ENCODE measurements at regions not wholly inside any gene's neighbourhood (a gene's known extent, or its start where the extent isn't known, plus 50 kb on each side); places are given as distances from the start of the nearest gene placed in this dataset.

GRCh38 chr21:32138658-32139057, 140.2 kb downstream of the MIS18A start:
- H3F3A ChIP-seq (ENCODE audit: insufficient read depth, low read length): peaks cover 14% of the 10 kb centered on the region
- no peaks in the 10 kb centered on the region for H4K20me1 ChIP-seq (ENCODE audit: insufficient read depth, low read length)
- no peak for DNase-seq
- H2AFZ ChIP-seq (ENCODE audit: low read length): no peak overlapping the region
- TF ChIP-seq EZH2phosphoT487 (IDR thresholded peaks at IDR 0.05; ENCODE audit: low read length) (no peak), EZH2 (optimal IDR thresholded peaks at IDR 0.05; ENCODE audit: low read depth, low read length) (no peak)
- TF ChIP-seq, protein P1, sequence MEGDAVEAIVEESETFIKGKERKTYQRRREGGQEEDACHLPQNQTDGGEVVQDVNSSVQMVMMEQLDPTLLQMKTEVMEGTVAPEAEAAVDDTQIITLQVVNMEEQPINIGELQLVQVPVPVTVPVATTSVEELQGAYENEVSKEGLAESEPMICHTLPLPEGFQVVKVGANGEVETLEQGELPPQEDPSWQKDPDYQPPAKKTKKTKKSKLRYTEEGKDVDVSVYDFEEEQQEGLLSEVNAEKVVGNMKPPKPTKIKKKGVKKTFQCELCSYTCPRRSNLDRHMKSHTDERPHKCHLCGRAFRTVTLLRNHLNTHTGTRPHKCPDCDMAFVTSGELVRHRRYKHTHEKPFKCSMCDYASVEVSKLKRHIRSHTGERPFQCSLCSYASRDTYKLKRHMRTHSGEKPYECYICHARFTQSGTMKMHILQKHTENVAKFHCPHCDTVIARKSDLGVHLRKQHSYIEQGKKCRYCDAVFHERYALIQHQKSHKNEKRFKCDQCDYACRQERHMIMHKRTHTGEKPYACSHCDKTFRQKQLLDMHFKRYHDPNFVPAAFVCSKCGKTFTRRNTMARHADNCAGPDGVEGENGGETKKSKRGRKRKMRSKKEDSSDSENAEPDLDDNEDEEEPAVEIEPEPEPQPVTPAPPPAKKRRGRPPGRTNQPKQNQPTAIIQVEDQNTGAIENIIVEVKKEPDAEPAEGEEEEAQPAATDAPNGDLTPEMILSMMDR (IDR thresholded peaks at IDR 0.05; ENCODE audit: low read length): no peak
- H3K27ac ChIP-seq (ENCODE audit: low read length): no peak overlapping the region
- peaks cover 33% of the 10 kb centered on the region for H3K27me3 ChIP-seq (replicated peaks; ENCODE audit: insufficient read depth, low read length)
- H3K4me2 ChIP-seq (ENCODE audit: low read depth, low read length): no peak overlapping the region
- H3K4me3 ChIP-seq (ENCODE audit: low read length): no peak overlapping the region
- H3K4me1 ChIP-seq (ENCODE audit: low read length): peaks cover 27% of the 10 kb centered on the region
- no peak overlapping the region for H3K9ac ChIP-seq (ENCODE audit: low read length)
- no peaks in the 10 kb centered on the region for H3K9me2 ChIP-seq (replicated peaks; ENCODE audit: insufficient read depth, low read length)
- no peaks in the 10 kb centered on the region for H3K36me3 ChIP-seq (replicated peaks; ENCODE audit: insufficient read depth, low read length)
- no peaks in the 10 kb centered on the region for H3K79me2 ChIP-seq (ENCODE audit: low read length)
- H3K9me3 ChIP-seq (replicated peaks; ENCODE audit: insufficient read depth, low read length): no peaks in the 10 kb centered on the region

DNA sequence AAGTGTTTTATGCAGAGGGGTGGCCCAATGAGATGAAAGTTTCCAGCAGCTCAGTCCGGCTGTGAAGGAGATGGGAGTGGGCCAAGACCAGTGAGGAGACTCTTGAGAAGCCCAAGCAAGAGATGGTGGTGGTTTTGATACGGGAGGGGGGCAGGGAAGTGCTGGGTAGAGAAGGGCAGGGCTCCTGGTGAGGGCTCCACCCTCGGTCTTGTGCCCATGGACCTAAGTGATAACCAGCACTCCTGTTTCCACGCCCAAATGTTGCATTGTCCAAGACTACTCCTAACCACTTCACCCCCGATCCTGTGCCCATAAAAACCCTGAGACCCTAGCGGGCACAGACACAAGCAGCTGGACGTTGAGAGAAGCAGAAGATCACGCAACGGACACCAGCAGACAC, 140.9 kb downstream of the MIS18A start:
- no peak for DNase-seq
- Histone ChIP-seq H3K79me2 (ENCODE audit: low read length) (no peaks in the 10 kb centered on the region), H3K9ac (ENCODE audit: low read length) (no peak overlapping the region), H3K9me2 (replicated peaks; ENCODE audit: insufficient read depth, low read length) (no peaks in the 10 kb centered on the region), H3K27ac (ENCODE audit: low read length) (no peak overlapping the region), H3K4me3 (ENCODE audit: low read length) (no peak overlapping the region), H3K4me1 (ENCODE audit: low read length) (peaks cover 27% of the 10 kb centered on the region), H4K20me1 (ENCODE audit: insufficient read depth, low read length) (no peaks in the 10 kb centered on the region), H3K27me3 (replicated peaks; ENCODE audit: insufficient read depth, low read length) (peaks cover 37% of the 10 kb centered on the region), H3F3A (ENCODE audit: insufficient read depth, low read length) (peaks cover 14% of the 10 kb centered on the region), H2AFZ (ENCODE audit: low read length) (no peak overlapping the region), H3K9me3 (replicated peaks; ENCODE audit: insufficient read depth, low read length) (no peaks in the 10 kb centered on the region), H3K4me2 (ENCODE audit: low read depth, low read length) (no peak overlapping the region), H3K36me3 (replicated peaks; ENCODE audit: insufficient read depth, low read length) (no peaks in the 10 kb centered on the region)
- no peak for TF ChIP-seq EZH2phosphoT487 (IDR thresholded peaks at IDR 0.05; ENCODE audit: low read length)
- TF ChIP-seq, protein P1 (IDR thresholded peaks at IDR 0.05; ENCODE audit: low read length): no peak
- TF ChIP-seq EZH2 (optimal IDR thresholded peaks at IDR 0.05; ENCODE audit: low read depth, low read length): no peak

DNA sequence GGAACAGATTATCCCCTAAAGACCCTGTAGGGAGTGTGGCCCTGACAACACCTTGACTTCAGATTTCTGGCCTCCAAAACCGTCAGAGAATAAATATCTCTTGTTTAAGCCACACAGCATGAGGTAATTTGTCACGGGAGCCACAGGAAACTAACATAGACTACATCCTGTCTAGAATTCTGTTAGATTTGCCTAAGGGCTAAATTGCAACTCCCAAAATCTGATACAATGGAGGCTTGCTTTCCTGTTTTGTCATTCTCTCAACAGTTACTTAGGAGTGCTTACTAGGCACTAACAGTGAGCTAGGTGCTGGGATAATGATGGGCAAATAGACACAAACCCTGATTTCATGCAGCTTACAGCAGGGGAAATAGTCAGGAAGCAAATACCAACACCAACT, 141.6 kb downstream of the MIS18A start:
- no peaks in the 10 kb centered on the region for H4K20me1 ChIP-seq (ENCODE audit: insufficient read depth, low read length)
- no peak overlapping the region for H2AFZ ChIP-seq (ENCODE audit: low read length)
- no peaks in the 10 kb centered on the region for H3K9me2 ChIP-seq (replicated peaks; ENCODE audit: insufficient read depth, low read length)
- H3K4me1 ChIP-seq (ENCODE audit: low read length): peaks cover 27% of the 10 kb centered on the region
- H3K27ac ChIP-seq (ENCODE audit: low read length): no peak overlapping the region
- H3K9me3 ChIP-seq (replicated peaks; ENCODE audit: insufficient read depth, low read length): no peaks in the 10 kb centered on the region
- no peak for TF ChIP-seq EZH2phosphoT487 (IDR thresholded peaks at IDR 0.05; ENCODE audit: low read length)
- TF ChIP-seq EZH2 (optimal IDR thresholded peaks at IDR 0.05; ENCODE audit: low read depth, low read length): no peak
- TF ChIP-seq, protein P1 (IDR thresholded peaks at IDR 0.05; ENCODE audit: low read length): no peak
- H3K9ac ChIP-seq (ENCODE audit: low read length): no peak overlapping the region
- H3K4me3 ChIP-seq (ENCODE audit: low read length): no peak overlapping the region
- no peak overlapping the region for H3K4me2 ChIP-seq (ENCODE audit: low read depth, low read length)
- H3K79me2 ChIP-seq (ENCODE audit: low read length): no peaks in the 10 kb centered on the region
- H3K36me3 ChIP-seq (replicated peaks; ENCODE audit: insufficient read depth, low read length): no peaks in the 10 kb centered on the region
- H3F3A ChIP-seq (ENCODE audit: insufficient read depth, low read length): peaks cover 14% of the 10 kb centered on the region
- DNase-seq: no peak
- H3K27me3 ChIP-seq (replicated peaks; ENCODE audit: insufficient read depth, low read length): peaks cover 43% of the 10 kb centered on the region

Data from MM.1S (cell line).